K562 (cell line): ENCODE measurements at regions not wholly inside any gene's neighbourhood (a gene's known extent, or its start where the extent isn't known, plus 50 kb on each side); places are given as distances from the start of the nearest gene placed in this dataset.

Experiments
- ATAC-seq: fragments of 200-7000 bp; cut with Tn5 transposase; 3 replicates; pipeline ENCODE4 v1.9.1; 2020; ENCODE audit warnings: moderate library complexity
- BruUV-seq: library from RNA; stranded (reverse); fragments of 400-500 nt; replicated peaks from 2 replicates; lab custom pipeline; 2021; lab: Mats Ljungman, UMichigan
- CTCF ChIA-PET: fragments of 300-600 bp; formaldehyde crosslinking; extraction: SDS; loops from one replicate; lab custom pipeline; 2021; ENCODE audit warnings: low intra/inter-chr PET ratio; lab: Yijun Ruan, JAX
- POLR2A ChIA-PET: fragments of 300-600, 350-650 bp; sonication (Branson Sonifier 250); formaldehyde crosslinking; extraction: SDS; loops from one replicate; lab custom pipeline; 2021; ENCODE audit warnings: antibody characterized with exemption, inconsistent platforms; lab: Yijun Ruan, JAX
- DNase-seq, 4 experiments: peaks; one replicate each; pipeline versions ENCODE4 v3.0.0 to v3.0.0-alpha.2; 2011 to 2018; ENCODE audit warnings: low spot score in 3 of 4, mixed read lengths in 3 of 4; ENCODE audit errors: extremely low read depth in 1 of 4
- FAIRE-seq: peaks from 2 replicates; lab custom pipeline; 2011; peaks lifted over from hg19 to GRCh38; lab: Jason Lieb, UNC
- H2AFZ ChIP-seq: 2 replicates; pipeline ENCODE4 v1.6.0; 2011; ENCODE audit warnings: low read depth, low read length, control low read depth, inconsistent platforms
- H3K27ac ChIP-seq: fragments of 200-600 bp; 3 replicates; pipeline ENCODE4 v1.8.0; 2011; ENCODE audit warnings: low read depth, mild to moderate bottlenecking, control low read depth, inconsistent platforms, low read length, moderate library complexity, mixed read lengths; ENCODE audit errors: extremely low read depth
- H3K27me3 ChIP-seq, 2 experiments: fragments of 300-600 bp in 1 of 2; 2 replicates in 1 of 2; 3 replicates in 1 of 2; pipeline versions ENCODE4 v1.6.0 to v1.8.0; 2011; ENCODE audit warnings: inconsistent platforms in 2 of 2, low read length in 2 of 2, mild to moderate bottlenecking in 1 of 2, mixed read lengths in 1 of 2, moderate library complexity in 1 of 2; ENCODE audit not compliant: control insufficient read depth in 2 of 2, insufficient read depth in 2 of 2
- H3K36me3 ChIP-seq: fragments of 300-600 bp; 3 replicates; pipeline ENCODE4 v1.8.0; 2011; ENCODE audit warnings: mild to moderate bottlenecking, low read length, inconsistent platforms; ENCODE audit not compliant: control insufficient read depth, insufficient read depth
- H3K4me1 ChIP-seq, 2 experiments: fragments of 200-600 bp in 1 of 2; replicated peaks in 1 of 2; 2 replicates in 1 of 2; 3 replicates in 1 of 2; pipeline versions ENCODE4 v1.5.1 to v1.8.0; 2011; ENCODE audit warnings: inconsistent platforms in 2 of 2, low read length in 2 of 2, mild to moderate bottlenecking in 1 of 2, mixed read lengths in 1 of 2, moderate library complexity in 1 of 2; ENCODE audit not compliant: control insufficient read depth in 2 of 2, insufficient read depth in 2 of 2
- H3K4me2 ChIP-seq: 2 replicates; pipeline ENCODE4 v1.6.1; 2011; ENCODE audit warnings: low read length, control low read depth, inconsistent platforms, mixed read lengths; ENCODE audit not compliant: insufficient read depth
- H3K4me3 ChIP-seq: fragments of 200-600 bp; sonication (generic), shearing (Covaris generic); 2 replicates; pipeline ENCODE4 v1.5.1; 2016; ENCODE audit warnings: control low read depth, inconsistent platforms
- H3K79me2 ChIP-seq: fragments of 200-600 bp; 3 replicates; pipeline ENCODE4 v1.8.0; 2011; ENCODE audit warnings: low read length, inconsistent platforms; ENCODE audit not compliant: control insufficient read depth, insufficient read depth
- H3K9ac ChIP-seq, 2 experiments: 2 replicates each; pipeline versions ENCODE4 v1.6.0 to v1.6.1; 2011; ENCODE audit warnings: low read depth in 2 of 2, low read length in 2 of 2, control low read depth in 1 of 2, inconsistent platforms in 1 of 2, mild to moderate bottlenecking in 1 of 2, mixed read lengths in 1 of 2; ENCODE audit not compliant: insufficient read depth in 1 of 2
- H3K9me1 ChIP-seq: one replicate; pipeline ENCODE4 v1.6.0; 2011; ENCODE audit warnings: inconsistent platforms, mild to moderate bottlenecking, low read length, moderate library complexity; ENCODE audit not compliant: control insufficient read depth, insufficient read depth
- H3K9me3 ChIP-seq: replicated peaks from 2 replicates; pipeline ENCODE4 v1.5.1; 2011; ENCODE audit warnings: low read depth, low read length, inconsistent platforms; ENCODE audit not compliant: control insufficient read depth, insufficient read depth
- H4K20me1 ChIP-seq: replicated peaks from 2 replicates; pipeline ENCODE4 v1.6.1; 2011; ENCODE audit warnings: low read length, inconsistent platforms, mixed read lengths; ENCODE audit not compliant: control insufficient read depth, insufficient read depth
- ATF2 ChIP-seq: sonication (generic); formaldehyde crosslinking; IDR thresholded peaks from 2 replicates; pipeline ENCODE4 v1.8.1; 2022; ENCODE audit warnings: missing genetic modification reagents
- GMEB1 ChIP-seq: fragments of 250-450 bp; sonication (Bioruptor Pico); IDR thresholded peaks from 2 replicates; pipeline ENCODE4 v1.4.0; 2020; ENCODE audit warnings: mild to moderate bottlenecking
- KLF13 ChIP-seq: fragments of 450-650 bp; IDR thresholded peaks from 2 replicates; pipeline ENCODE4 v1.6.1; 2016; ENCODE audit warnings: missing genetic modification characterization, low read depth, mild to moderate bottlenecking, missing compliant biosample characterization, moderate library complexity, borderline replicate concordance
- MAZ ChIP-seq, 2 experiments: fragments of 450-650 bp in 1 of 2; sonication (generic) in 1 of 2; formaldehyde crosslinking; IDR thresholded peaks in 1 of 2; conservative IDR thresholded peaks in 1 of 2; 2 replicates each; pipeline versions ENCODE4 v1.4.0 to v1.5.0; 2020; ENCODE audit warnings: mild to moderate bottlenecking in 1 of 2, missing genetic modification reagents in 1 of 2
- NCOA1 ChIP-seq: fragments of 450-650 bp; IDR thresholded peaks from 2 replicates; pipeline ENCODE4 v1.6.1; 2016; ENCODE audit warnings: low read depth
- WGBS: fragments of 100-300 bp; shearing (Covaris generic); methylation state at CpG from one replicate; pipeline ENCODE4 v1.1.6; 2016; ENCODE audit warnings: low coverage, mixed read lengths; ENCODE audit not compliant: insufficient coverage; ENCODE audit errors: missing lambda C conversion rate; 5-methylcytosine and 5-hydroxymethylcytosine counted together
- in situ Hi-C: fragments of 300-500 bp; cut with MboI; formaldehyde crosslinking; loops from 4 replicates; pipeline ENCODE4 v1.15.0; 2018; ENCODE audit warnings: inconsistent platforms, mixed read lengths
- intact Hi-C: fragments of 100-400 bp; cut with micrococcal nuclease; formaldehyde crosslinking; loops from 2 replicates; pipeline ENCODE4 v1.14.2; 2022

- TF ChIP-seq ATF2 (CRISPR knock-in tag) (no peak), GMEB1 (CRISPR knock-in tag) (no peak)
Measured at GRCh38 chr15:47390208-47390765, 327.0 kb upstream of the SEMA6D start (continued).

GRCh38 chr15:47394286-47394809 lies 323.0 kb upstream of the SEMA6D start:
- DNase-seq: no peak
- Histone ChIP-seq H2AFZ (no peak overlapping the region), H3K4me3 (no peak overlapping the region), H3K79me2 (no peaks in the 10 kb centered on the region), H3K9me3 (peaks cover 2% of the 10 kb centered on the region; the same call in 1 of the 2 replicates), H3K27me3 (no peaks in the 10 kb centered on the region), H3K4me2 (no peak overlapping the region), H3K36me3 (no peaks in the 10 kb centered on the region), H4K20me1 (no peaks in the 10 kb centered on the region), H3K9me1 (no peaks in the 10 kb centered on the region), H3K9ac (no peak overlapping the region), H3K4me1 (no peaks in the 10 kb centered on the region), H3K27ac (no peak overlapping the region)
- intact Hi-C loops (no loop called here), in situ Hi-C loops (no loop called here)
- WGBS: 2% methylated on average over 6 of the region's 6 CpGs
- POLR2A ChIA-PET: no interaction called here
- no peak for FAIRE-seq
- no peak for ATAC-seq
- BruUV-seq: no TSS peak
- CTCF ChIA-PET: no interaction called here
- no peak for TF ChIP-seq MAZ (CRISPR knock-in tag; conservative IDR thresholded peaks at IDR 0.05 in 1 of 2, IDR thresholded peaks at IDR 0.05 in 1 of 2)
- TF ChIP-seq KLF13 (tag): no peak
- TF ChIP-seq NCOA1: no peak
